Fibroblast of skin of left quadriceps (primary cell): ENCODE measurements at regions not wholly inside any gene's neighbourhood (a gene's known extent, or its start where the extent isn't known, plus 50 kb on each side); places are given as distances from the start of the nearest gene placed in this dataset.

ENCODE experiments used
- DNase-seq, 2 experiments: peaks; one replicate each; pipeline ENCODE4 v3.0.0-alpha.2; 2013; ENCODE audit warnings: low read depth in 2 of 2

DNA sequence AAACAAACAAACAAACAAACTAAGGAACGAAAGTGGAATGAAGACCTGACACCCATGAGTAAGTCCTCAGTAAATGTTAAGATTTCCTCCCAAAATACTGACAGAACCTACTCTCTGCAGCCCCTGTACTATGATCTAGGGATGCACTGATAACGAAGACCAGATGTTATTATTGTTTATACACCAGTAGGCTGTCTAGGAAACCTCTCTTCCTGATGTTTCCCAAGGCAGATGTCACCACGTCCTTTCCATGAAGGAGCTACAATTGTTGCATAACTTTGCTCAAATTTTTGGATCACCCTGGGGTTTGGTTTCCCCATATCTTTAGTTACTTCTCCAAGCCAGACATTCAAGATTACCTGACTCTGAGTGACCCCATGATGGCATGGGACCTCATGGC, 340.7 kb downstream of the MIAT start:
- no peak for DNase-seq

DNA sequence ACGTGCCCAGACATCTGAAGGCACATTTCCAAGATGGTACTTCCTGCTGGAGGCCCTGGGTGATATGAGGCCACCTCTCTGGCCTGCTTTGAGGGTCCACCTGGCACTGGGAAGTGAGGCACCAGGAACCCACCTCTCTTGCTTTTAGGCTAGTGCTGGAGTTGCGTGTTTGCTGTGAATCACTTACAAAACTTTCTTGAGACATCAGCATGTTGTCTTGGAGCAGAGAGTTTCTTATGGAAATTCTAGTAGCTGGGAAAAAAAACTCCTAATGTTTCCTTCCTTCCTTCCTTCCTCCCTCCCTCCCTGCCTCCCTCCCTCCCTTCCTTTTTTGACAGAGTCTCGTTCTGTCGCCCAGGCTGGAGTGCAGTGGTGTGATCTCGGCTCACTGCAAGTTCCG, 341.3 kb downstream of the MIAT start:
- DNase-seq = no peak

DNA sequence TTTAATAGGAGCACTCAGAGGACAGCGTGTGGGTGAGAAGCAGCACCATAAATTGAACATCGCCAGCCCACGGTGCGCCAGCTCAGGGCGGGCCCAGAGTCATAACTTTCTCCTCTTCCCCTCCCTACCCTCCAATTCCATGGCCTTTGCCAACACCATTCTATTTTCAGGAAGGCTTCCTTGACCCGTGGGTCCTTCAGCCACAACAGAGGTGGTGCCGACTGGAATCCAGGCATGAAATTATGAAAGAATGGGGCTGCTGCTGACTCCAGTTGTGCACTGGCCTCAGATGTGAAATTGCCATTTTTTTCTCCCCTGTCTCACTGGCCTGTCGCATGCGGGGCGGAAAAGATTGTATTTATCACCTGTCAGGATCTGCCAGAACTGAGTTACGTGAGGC, 345.9 kb downstream of the MIAT start:
- DNase-seq = no peak

DNA sequence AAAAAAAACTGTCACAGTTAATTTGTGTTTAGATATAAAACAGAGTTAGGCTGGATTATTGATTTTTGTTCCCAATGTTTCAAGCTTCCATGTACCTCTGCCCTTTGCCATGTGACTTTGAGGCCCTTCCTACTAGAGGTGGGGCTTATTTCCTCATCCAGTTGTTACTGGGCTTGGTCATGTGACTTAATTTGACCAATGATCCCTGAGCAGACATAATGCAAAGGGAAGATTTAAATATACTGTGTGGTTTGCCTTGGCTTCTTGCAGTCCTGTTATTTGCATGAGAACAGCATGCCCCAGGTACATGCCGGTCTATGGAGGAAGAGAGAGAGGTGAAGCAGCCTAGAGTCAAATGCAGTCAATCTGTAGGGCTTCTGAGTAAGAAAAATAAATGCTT, 347.0 kb downstream of the MIAT start:
- no peak for DNase-seq

DNA sequence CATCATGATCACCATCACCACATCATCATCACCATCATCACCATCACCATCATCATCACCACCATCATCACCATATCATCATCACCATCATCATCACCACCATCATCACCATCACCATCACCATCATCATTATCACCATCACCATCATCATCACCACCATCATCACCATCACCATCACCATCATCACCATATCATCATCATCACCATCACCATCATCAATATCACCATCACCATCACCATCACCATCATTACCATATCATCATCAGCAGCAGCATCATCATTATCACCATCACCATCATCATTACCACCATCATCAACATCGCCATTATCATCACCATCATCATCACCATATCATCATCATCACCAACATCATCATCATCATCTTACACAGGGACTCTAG, 351.1 kb downstream of the MIAT start:
- no peak for DNase-seq

- no peak for DNase-seq
Observed at GRCh38 chr22:27011133-27011532, 353.7 kb downstream of the MIAT start.

GRCh38 chr22:27011717-27012116, 354.3 kb downstream of the MIAT start:
- DNase-seq = no peak

DNA sequence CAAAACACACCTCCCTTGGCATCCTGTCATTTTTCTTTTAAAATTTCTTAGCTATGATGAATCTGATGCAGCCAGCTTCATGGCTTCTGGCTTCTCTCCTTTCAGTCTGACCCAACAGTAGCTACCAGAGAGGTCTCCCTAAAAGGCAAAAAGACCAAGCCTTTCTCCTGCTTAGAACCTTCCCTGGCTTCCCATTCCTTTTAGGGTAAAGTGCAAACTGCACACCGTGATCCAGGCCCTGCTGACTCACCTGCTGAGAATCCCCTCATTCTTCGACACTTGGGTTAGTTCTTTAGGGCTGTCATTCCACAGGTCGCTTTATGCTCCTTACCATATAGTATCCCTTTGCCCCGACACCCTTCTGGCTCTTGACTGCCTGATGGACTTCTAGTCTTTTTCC, 362.4 kb downstream of the MIAT start:
- DNase-seq = no peak

- no peak for DNase-seq
Observed at GRCh38 chr22:27022274-27022895, 365.0 kb downstream of the MIAT start.

DNA sequence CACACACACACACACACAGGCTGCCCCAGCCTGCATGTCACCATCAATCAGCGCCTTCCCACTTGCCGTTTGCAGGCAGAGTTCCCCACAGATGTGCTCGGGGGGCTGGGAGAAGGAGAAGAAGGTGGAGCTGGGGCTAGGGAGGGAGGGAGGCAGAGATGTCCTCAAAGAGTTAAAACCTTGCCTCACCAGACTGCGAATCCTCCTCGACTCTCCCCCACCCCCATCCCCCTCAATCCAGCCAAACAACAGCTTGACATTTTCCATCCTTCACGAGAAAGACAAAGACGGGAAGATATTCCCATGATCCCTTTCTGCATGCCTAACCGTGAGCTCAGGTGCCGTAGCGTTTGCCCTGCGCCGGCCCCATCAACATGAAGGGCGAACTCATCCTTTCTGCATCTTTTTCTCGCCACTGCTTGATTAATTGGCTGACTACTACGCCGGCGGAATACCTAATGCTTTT, 365.5 kb downstream of the MIAT start:
- DNase-seq = no peak

DNA sequence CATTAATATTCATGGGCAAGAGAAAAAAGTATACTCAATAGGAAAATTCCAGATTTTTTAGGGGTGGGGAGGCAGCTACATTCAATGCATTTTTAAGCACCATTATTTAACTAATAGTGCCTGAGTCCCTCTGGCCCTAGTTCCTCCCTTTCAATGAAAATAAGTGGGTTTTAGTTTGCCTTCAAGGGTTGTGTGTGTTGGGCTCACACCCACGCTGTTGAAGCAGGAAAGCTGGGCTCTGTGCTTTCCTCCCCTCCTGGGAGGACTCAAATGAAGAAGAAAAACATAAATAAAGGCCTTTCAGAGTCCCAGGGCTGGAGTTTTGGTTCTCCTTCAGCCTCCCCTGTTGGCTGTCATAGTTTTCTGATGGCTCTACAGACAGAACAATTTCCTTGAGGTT, 366.2 kb downstream of the MIAT start:
- DNase-seq = no peak

GRCh38 chr22:27024982-27025381, 367.6 kb downstream of the MIAT start:
- DNase-seq = no peak

DNA sequence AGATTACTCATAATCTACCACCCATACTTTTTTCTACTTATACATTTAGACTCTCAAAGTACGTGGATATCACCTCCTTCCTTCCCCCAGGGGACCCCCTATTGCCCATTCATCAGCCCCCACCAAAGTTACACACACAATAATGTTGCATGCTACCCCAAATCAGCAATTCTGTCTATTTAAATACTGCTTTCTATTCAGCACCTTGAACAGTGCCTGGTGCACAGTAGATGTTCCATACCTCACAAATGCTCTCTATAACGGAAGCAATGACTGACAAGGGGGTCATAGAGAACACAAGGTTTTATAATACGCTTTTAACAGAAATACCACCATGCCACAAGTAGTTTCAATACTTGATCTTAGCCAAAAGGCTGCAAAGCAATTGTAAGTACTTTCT, 370.7 kb downstream of the MIAT start:
- DNase-seq = no peak

- DNase-seq = no peak
Observed at GRCh38 chr22:27029584-27030130, 372.3 kb downstream of the MIAT start.

DNA sequence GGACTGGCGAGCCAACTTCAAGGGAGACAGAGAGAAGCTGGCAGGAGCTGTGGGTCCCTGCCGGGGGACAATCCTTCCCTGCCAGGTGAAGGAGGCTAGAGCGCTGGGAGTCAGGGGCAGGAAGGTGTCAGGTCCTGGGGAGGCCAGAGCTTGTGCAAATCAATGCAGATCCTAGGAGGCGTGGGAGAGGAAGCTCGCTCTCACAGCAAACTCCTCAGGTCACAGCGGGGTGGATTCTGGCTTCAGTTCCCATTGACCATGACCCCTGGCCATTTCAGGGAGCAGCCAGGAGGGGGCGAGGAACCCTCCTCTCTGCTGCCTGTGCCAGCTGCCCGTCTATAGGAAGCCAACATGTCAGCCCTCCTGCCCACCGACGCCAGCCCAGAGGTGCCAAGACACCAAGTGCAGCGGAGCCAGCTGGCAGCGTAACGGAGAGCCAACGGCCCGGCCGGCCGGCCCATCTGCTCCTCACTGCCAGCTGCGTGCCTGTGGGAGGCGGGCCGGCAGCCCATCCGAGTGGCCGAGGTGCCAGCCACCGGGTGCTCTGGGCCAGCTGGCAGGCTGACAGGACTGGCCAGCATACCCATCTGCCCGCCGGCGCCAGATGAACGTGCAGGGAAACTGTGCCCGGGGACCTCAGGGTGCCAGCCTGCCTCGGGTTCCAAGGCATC, 374.8 kb downstream of the MIAT start:
- no peak for DNase-seq

DNA sequence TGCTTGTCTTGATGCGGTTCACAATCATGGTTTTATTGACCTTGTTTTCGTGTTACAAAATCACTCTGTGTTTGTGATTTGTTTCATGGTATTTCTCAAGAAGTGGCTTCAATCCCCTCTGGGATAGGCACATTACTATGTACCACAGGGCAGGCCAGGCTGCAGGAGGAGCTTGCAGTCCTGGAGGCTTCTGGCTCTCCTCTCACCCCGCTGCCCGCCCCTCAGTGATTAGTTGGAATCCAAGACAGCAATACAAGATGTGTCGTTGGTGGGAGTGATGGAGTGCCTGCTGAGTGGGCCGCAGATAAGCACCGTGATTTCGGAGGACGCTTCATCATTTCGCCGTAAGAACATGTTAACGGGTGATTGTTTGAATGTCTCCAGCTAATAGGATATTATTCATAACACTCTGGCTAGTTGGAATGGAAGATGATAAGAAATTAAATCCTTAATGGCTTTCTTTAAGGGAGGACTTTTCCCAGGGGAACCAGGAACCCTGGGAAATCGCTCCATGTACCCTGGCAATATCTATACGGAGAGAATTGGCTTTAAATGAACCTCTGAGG, 384.4 kb downstream of the MIAT start:
- DNase-seq = no peak

DNA sequence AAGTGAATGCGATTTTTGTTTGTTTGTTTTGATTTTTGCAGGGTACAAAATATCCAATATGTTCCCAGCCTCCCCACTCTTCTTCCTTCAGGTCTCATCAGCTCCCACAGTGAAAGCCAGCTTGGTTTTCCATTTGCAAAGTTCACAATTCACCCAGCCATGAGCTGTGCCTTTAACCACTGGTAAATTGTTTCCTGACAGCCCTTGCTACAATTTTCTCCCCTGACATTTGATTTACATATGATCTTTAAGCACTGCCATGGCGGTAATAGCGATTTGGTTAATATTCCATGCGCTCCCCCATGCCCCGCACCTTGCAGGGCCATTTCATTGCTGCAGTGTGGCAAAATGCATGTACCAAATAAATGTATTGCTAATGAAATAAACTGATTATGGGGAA, 385.9 kb downstream of the MIAT start:
- DNase-seq = no peak

GRCh38 chr22:27045103-27045947, 387.9 kb downstream of the MIAT start:
- DNase-seq = peak; percentile 44 to 45

DNA sequence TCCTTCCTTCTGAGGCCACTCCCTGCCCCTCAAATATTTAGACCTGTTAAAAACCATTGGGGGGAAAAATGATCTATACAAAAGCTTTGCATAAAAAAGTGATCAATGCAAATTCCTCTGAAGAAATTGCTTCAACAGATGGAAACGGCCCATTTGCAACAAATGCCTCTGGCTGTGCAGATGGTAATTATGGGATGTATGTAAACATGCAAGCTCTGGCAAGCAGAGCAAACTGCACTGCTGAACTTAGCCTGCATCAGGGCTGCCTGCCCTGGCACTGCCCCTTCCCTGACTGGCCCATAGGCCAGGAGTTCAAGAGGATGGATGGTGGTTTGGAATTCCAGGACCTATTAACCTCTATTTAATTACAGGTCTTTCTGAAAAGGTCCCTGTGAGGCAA, 388.7 kb downstream of the MIAT start:
- DNase-seq = no peak

DNA sequence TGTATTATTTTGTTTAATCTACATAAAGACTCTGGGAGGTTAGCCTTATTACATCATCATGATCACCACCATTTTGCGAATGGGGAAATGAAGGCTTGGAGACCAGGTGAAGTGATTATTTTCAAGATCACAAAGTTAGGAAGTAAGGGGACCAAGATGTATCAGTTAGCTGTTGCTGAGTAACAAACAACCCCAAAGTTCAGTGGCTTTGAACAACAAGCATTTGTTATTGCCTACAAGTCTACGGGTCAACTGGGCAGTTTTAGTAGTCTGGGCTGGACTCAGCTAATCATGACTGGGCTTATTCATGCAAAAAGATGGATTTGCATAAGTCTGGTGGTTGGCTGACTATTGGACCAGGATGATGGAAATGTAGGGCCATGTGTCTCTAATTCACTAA, 389.2 kb downstream of the MIAT start:
- no peak for DNase-seq

DNA sequence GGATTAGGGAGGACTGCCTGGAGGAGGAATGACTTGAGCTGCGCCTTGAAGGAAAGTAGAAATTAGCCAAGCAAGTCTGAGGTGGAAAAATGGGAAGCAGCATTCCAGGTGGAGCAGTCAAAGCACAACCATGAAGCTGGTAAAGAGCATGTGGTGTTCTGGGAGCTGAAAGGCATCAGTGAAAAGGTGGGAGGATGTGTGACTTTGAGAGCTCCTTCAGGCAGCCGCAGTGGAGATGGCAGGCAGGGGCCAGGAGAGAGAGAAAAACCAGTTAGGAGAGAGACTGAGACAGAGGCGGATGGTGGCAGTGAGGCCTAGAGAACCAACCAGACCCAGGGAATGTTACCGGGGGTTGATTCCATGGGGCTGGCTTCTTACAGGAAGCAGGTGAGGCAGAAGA, 393.4 kb downstream of the MIAT start:
- no peak for DNase-seq

- DNase-seq = no peak
Observed at GRCh38 chr22:27051407-27051806, 394.0 kb downstream of the MIAT start.
